GM12878 (cell line): ENCODE measurements at regions not wholly inside any gene's neighbourhood (a gene's known extent, or its start where the extent isn't known, plus 50 kb on each side); places are given as distances from the start of the nearest gene placed in this dataset.

Source experiments
- ATAC-seq: fragments of 200-7000 bp; cut with Tn5 transposase; 3 replicates; pipeline ENCODE4 v1.9.1; 2020; ENCODE audit warnings: mild to moderate bottlenecking, moderate library complexity
- BruUV-seq: library from RNA; stranded (reverse); fragments of 400-500 nt; replicated peaks from 2 replicates; lab custom pipeline; 2021; lab: Mats Ljungman, UMichigan
- CTCF ChIA-PET: fragments of 300-600 bp; sonication (Branson Sonifier 250); formaldehyde crosslinking; extraction: SDS; loops from one replicate; lab custom pipeline; 2021; ENCODE audit warnings: inconsistent platforms; lab: Yijun Ruan, JAX
- POLR2A ChIA-PET: fragments of 350-600 bp; formaldehyde crosslinking; extraction: SDS; loops from one replicate; lab custom pipeline; 2021; ENCODE audit warnings: inconsistent platforms; lab: Charles Lee
- RAD21 ChIA-PET: fragments of 300-600 bp; sonication (Branson Sonifier 250); formaldehyde crosslinking; loops from one replicate; lab custom pipeline; 2023; ENCODE audit warnings: antibody characterized with exemption; ENCODE audit not compliant: unreplicated experiment; lab: Charles Lee
- SMC1A ChIA-PET: fragments of 300-600 bp; sonication (Branson Sonifier 250); formaldehyde crosslinking; loops from one replicate; lab custom pipeline; 2023; ENCODE audit not compliant: unreplicated experiment, uncharacterized antibody; lab: Charles Lee
- DNase-seq: peaks from one replicate; pipeline ENCODE4 v3.0.0-alpha.2; 2011; ENCODE audit warnings: low read depth, low spot score
- FAIRE-seq: peaks from 3 replicates; lab custom pipeline; 2011; peaks lifted over from hg19 to GRCh38; lab: Jason Lieb, UNC
- H2AFZ ChIP-seq: 2 replicates; pipeline ENCODE4 v1.6.0; 2011; ENCODE audit warnings: low read depth, low read length, control low read depth; ENCODE audit not compliant: control insufficient read depth
- H3K27ac ChIP-seq: 2 replicates; pipeline ENCODE4 v1.5.1; 2011; ENCODE audit warnings: control low read depth; ENCODE audit not compliant: control insufficient read depth, insufficient read depth
- H3K27me3 ChIP-seq, 2 experiments: replicated peaks in 1 of 2; 2 replicates each; pipeline versions ENCODE4 v1.6.0 to v1.6.1; 2011; ENCODE audit warnings: low read length in 1 of 2; ENCODE audit not compliant: control insufficient read depth in 2 of 2, insufficient read depth in 2 of 2
- H3K36me3 ChIP-seq, 2 experiments: 2 replicates each; pipeline ENCODE4 v1.5.1; 2011; ENCODE audit warnings: low read length in 1 of 2; ENCODE audit not compliant: control insufficient read depth in 2 of 2, insufficient read depth in 2 of 2
- H3K4me1 ChIP-seq: 2 replicates; pipeline ENCODE4 v1.6.1; 2011; ENCODE audit warnings: mild to moderate bottlenecking, low read length, moderate library complexity, mixed read lengths; ENCODE audit not compliant: control insufficient read depth, insufficient read depth
- H3K4me2 ChIP-seq: 2 replicates; pipeline ENCODE4 v1.6.0; 2011; ENCODE audit warnings: control low read depth; ENCODE audit not compliant: control insufficient read depth, insufficient read depth
- H3K4me3 ChIP-seq: fragments of 200-600 bp; sonication (generic); 2 replicates; pipeline ENCODE4 v1.5.1; 2016
- H3K79me2 ChIP-seq: 2 replicates; pipeline ENCODE4 v1.6.0; 2011; ENCODE audit warnings: low read length; ENCODE audit not compliant: control insufficient read depth, insufficient read depth
- H3K9ac ChIP-seq: 2 replicates; pipeline ENCODE4 v1.8.0; 2011; ENCODE audit warnings: low read length, control low read depth, mixed read lengths; ENCODE audit not compliant: control insufficient read depth, insufficient read depth
- H3K9me3 ChIP-seq: replicated peaks from 3 replicates; pipeline ENCODE4 v1.5.1; 2011; ENCODE audit warnings: mild to moderate bottlenecking, low read length; ENCODE audit not compliant: control insufficient read depth, insufficient read depth
- H4K20me1 ChIP-seq: 2 replicates; pipeline ENCODE4 v1.6.0; 2011; ENCODE audit not compliant: control insufficient read depth, insufficient read depth
- BMI1 ChIP-seq: fragments of 450-650 bp; IDR thresholded peaks from 2 replicates; pipeline ENCODE4 v1.6.1; 2016; ENCODE audit warnings: mild to moderate bottlenecking, moderate library complexity, borderline replicate concordance
- CBX5 ChIP-seq: sonication (generic); IDR thresholded peaks from 2 replicates; pipeline ENCODE4 v1.6.1; 2016; ENCODE audit warnings: low read depth, moderate library complexity, mild to moderate bottlenecking, inconsistent platforms
- E2F4 ChIP-seq: IDR thresholded peaks from 2 replicates; pipeline ENCODE4 v1.6.1; 2012; ENCODE audit warnings: low read depth, low read length, improper control_type of control experiment
- EZH2 ChIP-seq: IDR thresholded peaks from 2 replicates; pipeline ENCODE4 v1.6.1; 2012; ENCODE audit warnings: low read depth, mild to moderate bottlenecking, control low read depth, inconsistent platforms, low read length, borderline replicate concordance; ENCODE audit not compliant: control insufficient read depth
- MXI1 ChIP-seq: fragments of 150-350 bp; IDR thresholded peaks from 2 replicates; pipeline ENCODE4 v1.6.1; 2011; ENCODE audit warnings: low read depth, mild to moderate bottlenecking, inconsistent platforms, low read length, improper control_type of control experiment
- PAX5 ChIP-seq: IDR thresholded peaks from 2 replicates; pipeline ENCODE4 v1.6.1; 2011; ENCODE audit warnings: low read depth, low read length, borderline replicate concordance
- POLR2AphosphoS5 ChIP-seq: IDR thresholded peaks from 2 replicates; pipeline ENCODE4 v1.6.1; 2011; ENCODE audit warnings: mild to moderate bottlenecking, low read length, inconsistent platforms
- RAD51 ChIP-seq: fragments of 450-650 bp; IDR thresholded peaks from 2 replicates; pipeline ENCODE4 v1.6.1; 2016; ENCODE audit warnings: moderate library complexity, mild to moderate bottlenecking, inconsistent platforms
- SP1 ChIP-seq: IDR thresholded peaks from one replicate; pipeline ENCODE4 v1.6.1; 2011; ENCODE audit warnings: low read depth, low read length
- STAT1 ChIP-seq: fragments of 450-650 bp; conservative IDR thresholded peaks from 2 replicates; pipeline ENCODE4 v1.6.1; 2014; ENCODE audit warnings: antibody characterized with exemption, mild to moderate bottlenecking
- ZNF687 ChIP-seq: fragments of 450-650 bp; IDR thresholded peaks from 2 replicates; pipeline ENCODE4 v1.6.1; 2017; ENCODE audit warnings: mild to moderate bottlenecking, moderate library complexity
- WGBS: methylation state at CpG from one replicate; pipeline ENCODE4 v1.1.6; 2016; ENCODE audit warnings: low lambda C conversion rate; ENCODE audit not compliant: insufficient replicate concordance, insufficient coverage; ENCODE audit errors: missing lambda C conversion rate; 5-methylcytosine and 5-hydroxymethylcytosine counted together
- in situ Hi-C: fragments of 300-500 bp; cut with MboI; formaldehyde crosslinking; loops from 9 replicates; pipeline ENCODE4 v1.14.3; 2018; ENCODE audit warnings: mixed read lengths
- intact Hi-C: fragments of 100-400 bp; cut with micrococcal nuclease; formaldehyde crosslinking; loops from one replicate; pipeline ENCODE4 v1.14.2; 2022; ENCODE audit not compliant: unreplicated experiment
- TF ChIP-seq, protein P1 (sequence below): fragments of 450-650 bp; IDR thresholded peaks from 2 replicates; pipeline ENCODE4 v1.6.1; 2016; ENCODE audit warnings: mild to moderate bottlenecking

DNA sequence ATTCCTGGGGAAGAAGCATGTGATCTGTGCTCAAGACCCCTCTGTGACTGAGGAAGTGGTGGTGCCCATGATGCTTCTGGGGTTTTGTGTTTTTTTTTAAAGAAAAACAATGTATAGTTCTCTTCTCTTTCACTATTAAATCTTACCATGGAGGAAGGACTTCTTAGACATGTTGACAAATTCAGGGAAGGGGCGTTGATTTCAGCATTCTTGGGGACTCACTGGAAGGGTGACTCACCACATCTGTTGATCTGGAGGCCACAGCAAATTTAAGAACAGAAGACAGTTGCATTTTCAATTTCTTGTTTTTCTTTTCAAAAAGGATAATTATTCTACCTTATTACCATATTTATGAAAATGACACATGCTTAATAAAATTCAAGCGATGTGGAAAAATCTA is 152.9 kb upstream of the RTL1 start:
- in situ Hi-C loops (no loop called here), intact Hi-C loops (no loop called here)
- Histone ChIP-seq H3K27ac (no peak overlapping the region), H3K27me3 (no peaks in the 10 kb centered on the region), H3K79me2 (no peaks in the 10 kb centered on the region), H4K20me1 (no peaks in the 10 kb centered on the region), H3K36me3 (no peaks in the 10 kb centered on the region), H2AFZ (no peak overlapping the region), H3K4me3 (no peak overlapping the region), H3K4me2 (no peak overlapping the region), H3K9me3 (no peaks in the 10 kb centered on the region; the same call in 2 of the 3 replicates), H3K4me1 (no peaks in the 10 kb centered on the region), H3K9ac (no peak overlapping the region)
- no TSS peak for BruUV-seq
- TF ChIP-seq EZH2: no peak
- no peak for TF ChIP-seq RAD51
- no peak for TF ChIP-seq SP1
- TF ChIP-seq E2F4: no peak
- no peak for TF ChIP-seq STAT1
- TF ChIP-seq MXI1: no peak
- FAIRE-seq: no peak
- ChIA-PET POLR2A (no interaction called here), CTCF (no interaction called here), SMC1A (no interaction called here), RAD21 (no interaction called here)
- DNase-seq: no peak
- ATAC-seq: no peak
- whole genome bisulfite sequencing: 11% methylated on average over 2 of the region's 2 CpGs

DNA sequence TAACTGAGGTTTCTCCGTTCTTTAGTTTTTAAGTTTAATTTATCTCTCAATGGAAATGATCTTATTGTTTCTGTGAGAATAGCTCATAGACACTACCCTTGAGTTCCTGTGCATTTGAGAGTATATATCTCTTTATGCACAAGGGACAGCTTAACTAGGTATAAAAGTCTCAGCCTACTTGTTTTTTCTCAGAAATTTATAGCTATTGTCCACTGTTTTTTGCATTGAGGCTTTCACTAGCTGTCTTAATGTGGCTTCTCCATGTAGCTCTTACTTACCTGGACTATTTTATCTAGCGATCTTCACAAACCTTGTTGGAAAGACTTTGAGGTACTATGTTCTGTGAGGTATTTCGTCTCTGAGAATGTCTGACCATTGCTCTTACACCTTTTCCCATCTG is 153.9 kb upstream of the RTL1 start:
- CTCF ChIA-PET: no interaction called here
- Histone ChIP-seq H3K9ac (no peak overlapping the region), H3K4me3 (no peak overlapping the region), H3K4me2 (no peak overlapping the region), H2AFZ (no peak overlapping the region), H3K4me1 (no peaks in the 10 kb centered on the region), H3K27ac (no peak overlapping the region), H3K9me3 (no peaks in the 10 kb centered on the region; the same call in 2 of the 3 replicates), H4K20me1 (no peaks in the 10 kb centered on the region), H3K36me3 (no peaks in the 10 kb centered on the region), H3K27me3 (no peaks in the 10 kb centered on the region), H3K79me2 (no peaks in the 10 kb centered on the region)
- BruUV-seq: no TSS peak
- no peak for FAIRE-seq
- in situ Hi-C loops (no loop called here), intact Hi-C loops (no loop called here)
- POLR2A ChIA-PET: no interaction called here
- 29% methylated on average over 3 of the region's 3 CpGs for whole genome bisulfite sequencing
- RAD21 ChIA-PET: no interaction called here
- DNase-seq: no peak
- SMC1A ChIA-PET: no interaction called here
- no peak for ATAC-seq
- TF ChIP-seq CBX5 (no peak), ZNF687 (no peak), BMI1 (no peak), POLR2AphosphoS5 (no peak), PAX5 (no peak)
- TF ChIP-seq, protein P1, sequence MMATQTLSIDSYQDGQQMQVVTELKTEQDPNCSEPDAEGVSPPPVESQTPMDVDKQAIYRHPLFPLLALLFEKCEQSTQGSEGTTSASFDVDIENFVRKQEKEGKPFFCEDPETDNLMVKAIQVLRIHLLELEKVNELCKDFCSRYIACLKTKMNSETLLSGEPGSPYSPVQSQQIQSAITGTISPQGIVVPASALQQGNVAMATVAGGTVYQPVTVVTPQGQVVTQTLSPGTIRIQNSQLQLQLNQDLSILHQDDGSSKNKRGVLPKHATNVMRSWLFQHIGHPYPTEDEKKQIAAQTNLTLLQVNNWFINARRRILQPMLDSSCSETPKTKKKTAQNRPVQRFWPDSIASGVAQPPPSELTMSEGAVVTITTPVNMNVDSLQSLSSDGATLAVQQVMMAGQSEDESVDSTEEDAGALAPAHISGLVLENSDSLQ: no peak
